HG03175 (cell line): ENCODE measurements at regions not wholly inside any gene's neighbourhood (a gene's known extent, or its start where the extent isn't known, plus 50 kb on each side); places are given as distances from the start of the nearest gene placed in this dataset.

ENCODE experiments used
- ATAC-seq: cut with Tn5 transposase; IDR thresholded peaks from one replicate; pipeline ENCODE4 v1.9.1; 2021; ENCODE audit warnings: mild to moderate bottlenecking, moderate library complexity; ENCODE audit not compliant: unreplicated experiment

DNA sequence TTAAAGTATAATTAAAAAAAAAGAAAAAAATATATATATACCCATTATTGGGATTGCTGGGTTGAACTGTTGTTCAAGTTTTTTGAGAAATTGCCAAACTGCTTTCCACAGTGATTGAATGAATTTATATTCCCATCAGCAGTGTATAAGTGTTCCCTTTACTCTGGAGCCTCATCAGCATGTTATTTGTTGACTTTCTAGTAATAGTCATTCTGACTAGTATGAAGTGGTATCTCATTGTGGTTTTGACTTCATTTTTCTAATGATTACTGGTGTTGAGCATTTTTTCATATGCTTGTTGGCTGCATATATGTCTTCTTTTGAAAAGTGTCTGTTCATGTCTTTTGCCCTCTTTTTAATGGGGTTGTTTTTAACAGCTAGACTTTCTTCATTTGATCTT lies 1260.8 kb upstream of the GJE1 start:
- ATAC-seq: no peak

DNA sequence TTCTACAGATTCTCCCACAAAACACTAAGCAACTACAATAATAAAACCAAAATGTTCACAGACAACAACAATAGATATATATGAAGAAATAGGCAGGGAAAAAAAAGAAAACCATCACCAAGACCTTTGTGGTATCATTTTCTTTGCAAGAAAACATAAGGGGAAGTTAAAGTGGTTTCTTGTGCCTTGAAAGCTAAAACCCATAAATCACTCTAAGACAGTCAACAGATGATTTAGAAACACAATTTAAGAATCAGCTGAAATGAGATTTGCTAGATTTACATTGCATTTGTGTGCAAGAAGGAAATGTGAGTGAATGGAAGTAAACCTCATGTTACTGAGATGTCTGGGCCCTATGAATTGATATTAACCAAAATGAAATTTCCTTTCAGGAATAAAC lies 1265.4 kb upstream of the GJE1 start:
- ATAC-seq: no peak

DNA sequence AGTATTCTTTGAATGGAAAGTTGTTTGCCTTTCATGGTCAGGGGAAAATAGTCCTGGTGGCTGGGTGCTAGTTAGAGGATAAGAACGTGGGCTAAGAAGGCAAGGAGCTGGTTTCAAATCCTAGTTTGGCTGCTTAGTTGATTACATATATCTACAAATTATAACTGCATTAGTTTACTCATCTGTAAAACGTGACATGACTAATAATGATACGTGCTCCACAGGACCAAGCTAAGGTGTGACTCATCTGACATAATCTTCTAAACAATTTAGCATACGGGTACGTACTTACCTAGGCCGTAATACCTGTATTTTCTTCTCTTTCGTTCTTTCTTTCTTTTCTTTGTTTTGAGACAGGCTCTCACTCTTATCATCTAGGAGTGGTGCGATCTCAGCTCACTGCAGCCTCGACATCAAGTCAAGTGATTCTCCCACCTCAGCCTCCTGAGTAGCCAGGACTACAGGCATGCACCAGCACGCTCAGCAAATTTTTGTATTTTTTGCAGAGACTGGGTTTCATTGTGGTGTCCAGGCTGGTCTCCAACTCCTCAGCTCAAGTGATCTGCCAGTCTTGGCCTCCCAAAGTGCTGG lies 1274.2 kb upstream of the GJE1 start:
- ATAC-seq: no peak

DNA sequence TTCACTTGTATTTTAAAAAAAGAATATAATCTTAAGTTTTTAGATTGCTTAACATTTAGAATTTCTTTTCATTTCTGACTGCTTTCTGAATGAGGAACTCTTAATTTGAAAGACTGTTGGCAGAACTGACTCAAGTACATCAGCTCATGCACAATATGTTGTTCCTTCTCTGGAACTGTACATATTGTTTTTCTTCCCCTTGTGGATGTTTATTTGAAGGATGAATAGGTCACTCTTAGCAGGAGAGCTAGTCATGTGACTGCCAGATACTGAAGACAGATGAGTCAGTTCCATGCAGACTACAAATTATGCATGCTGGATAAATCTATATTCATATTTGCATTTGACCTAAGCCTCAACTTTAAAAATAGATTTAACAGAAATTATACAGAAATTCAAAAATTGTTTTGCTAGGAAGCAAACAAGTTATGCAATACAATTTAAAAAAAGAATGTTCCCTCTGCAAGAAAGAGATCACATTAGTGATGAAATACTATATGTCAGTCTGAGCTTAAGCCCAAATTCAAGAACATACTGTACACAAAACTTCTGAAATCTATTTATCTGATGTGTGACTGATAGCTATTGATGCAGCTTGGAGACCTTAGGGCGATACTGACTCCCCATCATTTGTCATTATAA lies 1274.9 kb upstream of the GJE1 start:
- ATAC-seq: no peak

DNA sequence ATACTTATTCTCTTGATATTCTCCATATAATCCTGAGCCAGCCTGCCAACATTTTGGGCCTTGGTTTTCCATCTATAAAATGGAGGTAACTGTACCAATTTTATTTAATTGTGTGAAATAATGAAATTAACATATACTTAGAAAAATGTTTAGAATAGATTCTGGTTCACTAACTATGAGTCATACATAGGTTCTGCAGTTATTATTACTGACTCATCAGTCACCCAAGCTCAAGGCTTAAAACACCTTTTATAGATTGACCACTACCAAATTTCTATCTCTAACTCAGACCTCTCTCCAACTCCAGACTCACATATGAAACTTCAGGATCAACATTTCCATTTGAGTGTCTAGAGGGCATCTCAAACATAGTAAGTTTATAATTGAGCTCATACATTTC lies 1277.2 kb upstream of the GJE1 start:
- ATAC-seq: no peak

DNA sequence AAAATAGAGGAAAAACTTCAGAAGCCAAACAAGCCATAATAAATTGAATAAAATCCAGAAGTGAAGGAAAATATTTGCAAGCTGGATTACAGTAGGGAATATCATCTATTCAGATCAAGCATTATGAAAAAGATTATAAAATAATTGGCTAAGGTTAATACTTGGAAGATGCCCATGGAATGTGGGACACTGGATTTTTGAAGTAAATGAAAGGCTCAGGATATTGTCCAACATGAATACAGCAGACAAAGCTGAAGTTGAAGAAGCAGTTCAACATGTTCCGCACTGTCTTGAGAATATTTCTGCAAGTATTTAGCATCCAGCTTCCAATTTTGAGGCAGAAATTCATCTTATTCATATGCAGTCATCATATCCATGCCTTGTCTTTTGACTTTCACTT lies 1278.4 kb upstream of the GJE1 start:
- ATAC-seq: no peak

DNA sequence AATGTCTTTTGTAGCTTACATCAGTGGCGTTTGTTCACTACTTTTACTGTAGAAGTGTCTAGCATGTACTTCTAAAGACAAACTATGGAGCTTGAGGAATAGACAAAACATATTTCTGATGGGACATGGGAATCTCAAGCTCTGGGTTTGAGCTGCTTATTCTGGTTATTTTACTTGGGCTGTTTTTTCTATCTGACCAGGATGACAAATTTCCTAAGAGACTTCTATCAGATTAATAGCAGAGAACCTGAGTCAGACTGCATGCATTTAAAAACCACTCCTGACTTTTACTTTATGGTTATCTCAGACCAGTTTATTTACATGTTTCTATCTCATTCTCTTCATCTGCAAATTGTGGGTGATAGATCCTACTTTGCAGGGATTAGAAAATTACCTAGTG lies 1282.3 kb upstream of the GJE1 start:
- no peak for ATAC-seq

DNA sequence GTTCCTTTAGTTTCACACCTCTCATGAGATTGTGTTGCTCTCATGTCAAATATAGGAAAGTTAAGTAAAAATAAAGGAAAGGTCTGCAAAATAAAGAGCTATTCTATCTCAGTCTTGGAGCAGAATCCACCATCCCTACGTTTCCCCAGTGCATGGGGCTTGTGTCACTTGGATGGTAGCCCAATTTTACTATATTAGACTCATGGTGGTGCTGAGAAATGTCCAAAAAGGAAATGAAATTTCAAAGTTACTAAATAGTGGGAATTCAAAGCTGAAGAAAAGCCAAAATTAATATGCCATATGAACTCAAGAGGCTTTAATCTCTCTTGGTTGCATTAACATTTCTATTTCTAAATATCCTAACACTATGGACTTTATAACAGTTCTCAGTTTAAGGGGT lies 1283.3 kb upstream of the GJE1 start:
- no peak for ATAC-seq

DNA sequence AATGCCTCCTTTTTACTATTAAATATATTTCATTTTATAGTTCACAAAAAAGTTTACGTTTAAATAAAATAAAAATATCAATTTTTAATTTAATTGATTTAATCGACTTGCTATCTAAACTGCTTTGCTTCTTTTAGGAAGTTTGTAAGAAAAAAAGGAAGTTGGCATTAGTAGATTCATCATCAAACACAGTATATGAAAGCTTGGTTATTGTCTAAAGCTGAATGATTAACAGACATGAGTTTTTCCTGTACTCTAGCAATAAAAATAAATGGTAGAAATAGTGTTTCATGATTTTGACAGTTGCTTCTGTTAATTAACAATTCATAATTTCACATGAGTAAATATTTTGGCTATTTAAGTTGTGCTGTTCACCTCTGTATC lies 1285.5 kb upstream of the GJE1 start:
- no peak for ATAC-seq

DNA sequence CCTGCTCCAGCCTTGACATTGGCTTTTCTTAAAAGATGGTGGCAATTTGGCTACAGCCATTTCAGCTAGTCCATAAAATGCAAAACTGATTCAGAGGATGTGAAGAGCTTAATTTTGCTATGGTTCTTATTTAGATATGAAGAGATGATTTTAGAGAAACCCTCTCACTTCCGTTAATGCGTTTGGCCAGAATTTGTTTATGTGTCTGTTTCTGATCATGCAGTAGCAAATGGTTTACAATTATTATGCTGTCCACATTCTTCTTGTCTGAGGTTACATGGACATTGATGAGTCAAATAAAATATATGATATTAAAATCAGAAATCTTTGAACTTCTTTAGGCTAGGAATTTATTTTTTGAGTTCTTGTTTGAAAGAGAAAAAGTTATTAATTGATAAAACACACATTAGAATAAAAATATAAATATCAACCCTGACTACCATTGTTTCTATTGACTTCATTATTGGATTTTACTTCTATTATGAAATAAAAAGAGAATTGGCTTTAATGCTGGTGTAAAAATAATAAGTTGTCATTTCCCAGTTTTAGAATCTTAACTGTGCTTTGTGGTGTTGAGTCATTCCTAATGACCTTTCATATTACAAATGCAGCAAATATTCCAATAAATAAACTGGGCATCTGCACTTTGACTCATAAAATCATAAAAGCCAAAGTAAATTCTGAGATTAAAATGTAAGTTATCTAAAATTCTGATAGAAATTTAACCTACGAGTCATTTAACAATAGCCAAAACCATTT lies 1286.0 kb upstream of the GJE1 start:
- ATAC-seq: no peak

DNA sequence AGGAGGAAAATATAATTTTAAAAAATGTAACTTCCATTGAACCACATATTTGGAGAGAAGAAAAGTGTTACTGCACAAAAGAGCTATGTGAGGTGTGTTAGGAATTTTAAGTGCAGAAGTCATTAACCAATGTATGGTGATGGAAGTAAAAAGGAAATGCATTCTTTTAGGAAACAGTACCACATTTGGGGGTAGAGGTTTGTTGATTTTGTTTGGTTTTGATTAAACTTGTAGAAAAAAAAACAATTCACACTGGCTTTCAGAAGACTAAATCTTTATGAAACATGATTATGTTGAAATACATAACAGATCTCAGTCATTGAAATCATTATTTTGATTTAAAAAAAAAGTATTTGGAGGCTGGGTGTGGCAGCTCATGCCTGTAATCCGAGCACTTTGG lies 1287.0 kb upstream of the GJE1 start:
- no peak for ATAC-seq

DNA sequence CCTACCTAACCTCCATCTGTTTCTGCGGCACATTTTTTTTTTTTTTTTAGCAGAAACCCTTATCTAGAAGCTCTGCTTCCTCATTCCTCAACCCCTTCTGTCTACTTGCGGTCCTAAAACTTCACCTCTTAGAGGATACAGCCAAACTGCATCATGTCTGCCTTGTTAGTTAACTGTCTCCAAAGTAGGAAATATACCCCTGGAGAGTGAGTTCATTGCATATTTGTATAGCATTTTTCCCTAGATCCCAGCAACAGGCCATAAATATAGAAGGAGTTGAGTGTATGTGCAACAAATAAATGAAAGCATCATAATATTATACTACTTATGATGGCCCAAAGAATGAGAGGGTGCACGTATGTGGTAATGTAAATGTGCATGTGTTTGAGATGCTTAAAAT lies 1288.6 kb upstream of the GJE1 start:
- no peak for ATAC-seq

DNA sequence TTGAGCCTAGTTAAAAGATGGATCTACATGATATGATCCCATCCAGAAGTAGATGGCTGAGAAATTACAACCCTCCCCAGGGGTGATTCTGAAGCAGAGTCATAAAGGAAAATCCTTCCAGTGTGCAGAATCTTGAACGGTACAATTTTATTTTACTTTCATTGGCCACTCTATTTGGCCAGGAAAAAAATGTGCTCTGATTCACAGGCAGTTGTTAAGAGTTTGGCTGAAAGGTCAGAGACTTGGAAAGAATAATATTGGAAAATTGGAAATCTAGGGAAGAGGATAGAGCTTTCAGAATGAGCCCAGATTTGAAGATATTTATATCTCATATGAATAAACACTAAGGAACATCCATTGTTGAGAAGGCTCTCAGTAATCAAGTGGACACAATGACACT lies 1299.3 kb upstream of the GJE1 start:
- ATAC-seq: no peak

DNA sequence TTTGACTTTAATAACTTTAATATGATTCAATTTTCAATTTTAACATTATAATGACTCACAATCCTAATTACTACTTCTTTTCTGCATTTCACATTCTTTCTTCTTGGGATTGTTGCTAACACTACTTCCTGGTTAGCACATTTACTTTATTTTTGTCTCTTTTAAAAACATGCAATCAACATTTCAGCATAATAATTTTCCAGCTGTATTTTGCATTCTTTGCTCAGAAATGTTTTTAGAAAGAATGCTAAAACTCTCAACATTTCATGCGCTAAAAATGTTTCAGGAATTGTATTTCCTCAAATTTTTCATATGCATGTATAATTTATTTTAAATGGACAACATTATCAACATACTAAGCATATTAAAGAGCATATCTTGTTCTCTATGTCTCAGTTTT lies 1302.1 kb upstream of the GJE1 start:
- ATAC-seq: no peak

DNA sequence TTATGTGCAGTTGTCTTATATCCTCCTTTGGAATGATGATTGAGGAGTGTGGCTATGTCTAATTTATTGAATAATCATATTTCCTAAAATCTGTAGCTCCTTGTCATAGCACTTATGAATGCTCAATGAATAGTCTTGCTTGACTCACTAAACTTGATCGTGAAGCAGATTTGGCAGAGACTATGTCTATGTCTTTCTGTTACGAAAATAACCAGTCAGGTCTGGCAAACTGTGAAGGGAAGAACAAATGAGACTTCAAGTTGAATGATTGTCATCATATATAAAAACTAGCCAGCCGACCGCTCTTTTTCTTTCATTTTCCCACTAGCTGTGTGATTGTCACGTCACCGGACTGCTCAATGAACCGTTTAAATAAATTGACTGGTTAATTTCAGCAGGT lies 1303.9 kb upstream of the GJE1 start:
- no peak for ATAC-seq

DNA sequence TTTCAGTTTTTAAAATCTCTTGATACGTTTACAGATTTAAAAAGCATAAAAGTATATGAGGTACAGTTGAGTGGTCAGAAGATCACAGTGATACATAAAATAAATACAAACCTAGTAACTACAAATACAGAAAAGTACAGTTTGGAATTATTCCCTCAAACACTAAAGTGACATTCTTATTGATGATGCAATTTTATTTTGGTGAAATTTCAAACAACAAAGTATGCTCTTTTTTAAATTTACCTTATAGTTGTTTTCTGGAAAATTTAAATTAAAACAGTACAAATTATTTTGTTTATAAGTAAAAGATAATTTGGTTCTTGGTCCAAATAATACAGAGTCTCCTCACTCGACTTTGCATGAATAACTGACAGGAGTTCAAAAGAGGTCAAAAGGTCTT lies 1305.1 kb upstream of the GJE1 start:
- no peak for ATAC-seq

DNA sequence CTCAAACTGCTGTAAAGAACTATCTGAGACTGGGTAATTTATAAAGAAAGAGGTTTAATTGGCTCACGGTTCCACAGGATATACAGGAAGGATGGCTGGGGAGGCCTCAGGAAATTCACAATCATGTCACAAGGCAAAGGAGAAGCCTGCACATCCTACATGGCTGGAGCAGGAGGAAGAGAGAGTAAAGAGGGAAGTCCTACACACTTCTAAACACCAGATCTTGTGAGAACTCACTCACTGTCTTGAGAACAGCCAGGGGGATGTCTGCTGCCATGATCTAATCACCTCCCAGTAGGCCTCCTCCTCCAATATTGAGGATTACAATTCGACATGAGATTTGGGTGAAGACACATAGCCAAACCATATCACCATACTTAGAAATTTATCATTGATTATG lies 1307.0 kb upstream of the GJE1 start:
- no peak for ATAC-seq

DNA sequence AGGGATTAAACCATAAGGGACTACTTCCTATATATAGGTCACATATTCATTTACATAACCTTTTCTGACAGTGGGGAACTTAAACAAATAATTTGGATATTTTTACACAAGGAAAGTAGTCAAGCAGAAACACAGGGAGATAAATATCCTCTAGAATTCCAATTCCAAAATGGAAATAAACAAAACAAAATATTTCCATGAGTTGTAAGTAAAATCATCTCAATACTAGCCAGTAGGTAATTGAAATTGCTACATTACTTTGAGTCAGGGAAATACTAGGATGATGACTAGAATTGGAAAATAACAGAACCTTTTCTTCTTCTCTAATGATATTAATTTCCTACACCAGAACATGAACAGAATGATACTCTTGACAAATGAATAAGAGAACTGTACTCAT lies 1308.1 kb upstream of the GJE1 start:
- no peak for ATAC-seq

DNA sequence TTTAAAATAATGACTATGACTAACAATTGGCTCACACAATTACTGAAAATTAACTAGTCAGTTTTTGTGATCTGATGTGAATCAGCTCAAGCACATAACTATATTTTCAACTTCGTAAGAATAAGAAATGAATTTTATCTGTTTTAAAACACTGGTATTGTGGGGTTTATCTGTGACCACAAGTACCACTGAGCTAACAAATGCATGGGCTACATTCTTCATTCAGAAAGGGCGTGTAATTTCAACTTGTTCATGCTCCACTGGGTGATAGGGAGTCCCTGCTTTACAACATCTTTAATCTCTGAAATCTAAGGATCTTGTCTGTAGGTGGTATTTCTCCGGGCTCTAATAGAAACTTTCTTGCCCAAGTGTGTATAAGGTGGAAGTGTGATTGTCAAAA lies 1311.5 kb upstream of the GJE1 start:
- no peak for ATAC-seq

DNA sequence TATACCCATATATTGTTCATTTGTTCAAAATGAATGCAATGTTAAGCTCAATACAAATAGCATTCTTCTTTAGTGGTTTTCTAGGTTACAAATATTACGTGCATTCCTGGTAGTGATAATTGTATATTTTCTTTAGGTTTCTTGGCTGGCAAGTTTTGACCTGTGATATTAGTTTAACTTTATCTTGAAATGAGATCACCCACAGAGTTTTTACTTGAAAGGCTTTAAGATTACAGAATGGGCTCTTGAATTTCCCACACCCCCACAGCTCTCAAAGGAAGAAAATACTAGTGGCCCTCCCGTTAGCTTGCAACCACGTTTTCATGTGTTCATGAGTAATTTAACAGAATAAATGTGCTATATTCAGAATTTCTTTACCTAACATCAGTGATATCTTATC lies 1315.5 kb upstream of the GJE1 start:
- ATAC-seq: no peak

DNA sequence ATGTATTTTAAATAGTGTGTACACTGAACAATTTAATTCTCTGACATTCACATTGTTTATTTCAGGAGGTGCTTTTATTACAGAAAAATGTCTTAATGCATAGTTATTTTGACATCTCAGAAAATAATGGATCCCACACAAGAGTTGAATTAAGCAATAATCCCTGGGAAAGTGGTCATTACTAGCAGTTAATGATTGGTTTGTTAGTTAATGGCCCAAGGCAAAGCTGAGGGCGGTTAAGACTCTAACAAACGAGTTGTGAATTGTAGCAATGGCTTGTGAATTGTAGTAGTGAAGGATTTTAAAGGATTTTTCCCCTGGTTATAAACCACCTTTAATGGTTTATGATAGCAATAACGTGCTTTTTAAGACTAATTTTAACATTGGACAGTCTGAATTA lies 1316.0 kb upstream of the GJE1 start:
- no peak for ATAC-seq

DNA sequence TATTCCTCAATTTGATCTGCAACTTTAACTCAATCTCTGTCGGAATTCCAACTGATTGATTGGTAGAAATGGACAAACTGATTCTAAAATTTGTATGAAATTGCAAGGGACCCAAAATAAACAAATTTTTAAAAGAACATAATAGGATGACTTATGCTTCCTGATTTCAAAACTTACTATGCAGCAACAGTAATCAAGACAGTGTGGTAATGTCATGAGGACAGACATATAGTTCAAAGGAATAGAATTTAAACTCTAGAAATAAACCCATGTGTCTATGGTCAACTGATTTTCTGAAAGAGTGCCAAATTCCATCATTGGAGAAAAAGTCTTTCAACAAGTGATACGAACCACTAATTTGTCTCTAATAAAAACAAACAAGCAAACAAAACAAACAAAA lies 1320.1 kb upstream of the GJE1 start:
- no peak for ATAC-seq

DNA sequence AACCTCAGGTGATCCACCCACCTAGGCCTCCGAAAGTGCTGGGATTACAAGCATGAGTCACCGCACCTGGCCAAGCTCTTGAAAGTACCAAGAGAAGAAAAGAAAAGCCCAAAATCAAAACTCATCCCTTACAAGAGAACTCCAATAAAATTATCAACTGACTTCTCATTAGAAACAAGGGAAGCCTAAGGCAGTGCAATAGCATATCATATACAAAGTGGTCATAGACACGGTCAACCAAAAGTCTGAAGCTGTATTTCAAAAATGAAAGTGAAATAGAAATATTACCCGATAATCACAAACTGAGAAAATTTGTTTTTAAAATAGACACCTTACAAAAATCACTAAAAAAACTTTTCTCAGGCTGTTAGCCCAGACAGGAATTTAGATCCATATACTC lies 1321.1 kb upstream of the GJE1 start:
- no peak for ATAC-seq
